IPS DF 6.9 (cell line): ENCODE measurements at regions not wholly inside any gene's neighbourhood (a gene's known extent, or its start where the extent isn't known, plus 50 kb on each side); places are given as distances from the start of the nearest gene placed in this dataset.
"Not testable (repeated sequence)": the region's sequence is repeated elsewhere in the genome, so short reads cannot be mapped to it uniquely, and the experiment has no call there.

Source experiments
- DNase-seq: peaks from one replicate; pipeline ENCODE4 v3.0.0-alpha.2; 2013; ENCODE audit warnings: low read depth, low spot score
- H3K27ac ChIP-seq: one replicate; pipeline ENCODE4 v1.5.1; 2013; ENCODE audit warnings: low read length, control low read depth
- H3K27me3 ChIP-seq: 2 replicates; pipeline ENCODE4 v1.6.1; 2013; ENCODE audit warnings: mild to moderate bottlenecking, low read length; ENCODE audit not compliant: control insufficient read depth, insufficient read depth
- H3K36me3 ChIP-seq: 2 replicates; pipeline ENCODE4 v1.6.1; 2013; ENCODE audit warnings: low read length; ENCODE audit not compliant: control insufficient read depth, insufficient read depth
- H3K4me1 ChIP-seq: 2 replicates; pipeline ENCODE4 v1.6.1; 2013; ENCODE audit warnings: low read length; ENCODE audit not compliant: control insufficient read depth, insufficient read depth
- H3K4me3 ChIP-seq: 2 replicates; pipeline ENCODE4 v1.5.1; 2013; ENCODE audit warnings: mild to moderate bottlenecking, low read length
- H3K9me3 ChIP-seq: 2 replicates; pipeline ENCODE4 v1.6.1; 2013; ENCODE audit warnings: low read length, inconsistent platforms; ENCODE audit not compliant: control insufficient read depth, insufficient read depth
- WGBS: extraction: QIAGEN DNeasy Blood & Tissue Kit; methylation state at CpG from one replicate; pipeline ENCODE4 v1.1.7; 2013; ENCODE audit warnings: mixed read lengths, missing lambda C conversion rate; ENCODE audit not compliant: insufficient read length, insufficient coverage; 5-methylcytosine and 5-hydroxymethylcytosine counted together

GRCh38 chr18:4797002-4797685 lies 342.0 kb upstream of the DLGAP1 start:
- no CpG with 5 or more reads among the region's 3 CpGs for WGBS
- Histone ChIP-seq H3K36me3 (no peaks in the 10 kb centered on the region), H3K27me3 (no peaks in the 10 kb centered on the region), H3K27ac (no peak overlapping the region), H3K9me3 (no peaks in the 10 kb centered on the region), H3K4me1 (no peaks in the 10 kb centered on the region), H3K4me3 (no peak overlapping the region)
- no peak for DNase-seq

- WGBS, result no CpG with 5 or more reads among the region's 1 CpG
- no peak for DNase-seq
- Histone ChIP-seq H3K36me3 (no peaks in the 10 kb centered on the region), H3K9me3 (no peaks in the 10 kb centered on the region), H3K4me3 (no peak overlapping the region), H3K27me3 (no peaks in the 10 kb centered on the region), H3K27ac (no peak overlapping the region), H3K4me1 (no peaks in the 10 kb centered on the region)
These were observed 334.4 kb upstream of the DLGAP1 start for GRCh38 chr18:4789506-4789905.

GRCh38 chr18:4781873-4782272 lies 326.8 kb upstream of the DLGAP1 start:
- no peak overlapping the region for H3K4me3 ChIP-seq
- no peaks in the 10 kb centered on the region for H3K9me3 ChIP-seq
- H3K27me3 ChIP-seq, result no peaks in the 10 kb centered on the region
- no peaks in the 10 kb centered on the region for H3K36me3 ChIP-seq
- no peak for DNase-seq
- no peak overlapping the region for H3K27ac ChIP-seq
- WGBS, result no CpG with 5 or more reads among the region's 1 CpG
- H3K4me1 ChIP-seq, result no peaks in the 10 kb centered on the region

GRCh38 chr18:4765401-4765800 lies 310.3 kb upstream of the DLGAP1 start:
- peak; percentile 20 for DNase-seq
- Histone ChIP-seq H3K4me1 (no peaks in the 10 kb centered on the region), H3K27me3 (no peaks in the 10 kb centered on the region), H3K36me3 (no peaks in the 10 kb centered on the region), H3K4me3 (no peak overlapping the region), H3K9me3 (no peaks in the 10 kb centered on the region), H3K27ac (no peak overlapping the region)
- no CpG with 5 or more reads among the region's 3 CpGs for WGBS

GRCh38 chr18:4762330-4762729 lies 307.2 kb upstream of the DLGAP1 start:
- Histone ChIP-seq H3K27me3 (no peaks in the 10 kb centered on the region), H3K36me3 (no peaks in the 10 kb centered on the region)
- no CpG with 5 or more reads among the region's 3 CpGs for WGBS

GRCh38 chr18:4758980-4759379 lies 303.9 kb upstream of the DLGAP1 start:
- no CpG with 5 or more reads among the region's 4 CpGs for WGBS

More at GRCh38 chr18:4762330-4762729, 307.2 kb upstream of the DLGAP1 start:
- H3K27ac ChIP-seq, result no peak overlapping the region
- no peaks in the 10 kb centered on the region for H3K4me1 ChIP-seq
- H3K9me3 ChIP-seq, result no peaks in the 10 kb centered on the region
- DNase-seq, result no peak
- H3K4me3 ChIP-seq, result no peak overlapping the region

GRCh38 chr18:4755848-4756247 lies 300.7 kb upstream of the DLGAP1 start:
- H3K27me3 ChIP-seq, result no peaks in the 10 kb centered on the region
- no CpG with 5 or more reads among the region's 4 CpGs for WGBS
- DNase-seq, result no peak
- H3K27ac ChIP-seq, result no peak overlapping the region
- no peaks in the 10 kb centered on the region for H3K4me1 ChIP-seq
- H3K9me3 ChIP-seq, result no peaks in the 10 kb centered on the region
- no peak overlapping the region for H3K4me3 ChIP-seq
- no peaks in the 10 kb centered on the region for H3K36me3 ChIP-seq

More at GRCh38 chr18:4758980-4759379, 303.9 kb upstream of the DLGAP1 start:
- no peak for DNase-seq
- no peaks in the 10 kb centered on the region for H3K4me1 ChIP-seq
- H3K4me3 ChIP-seq, result no peak overlapping the region
- H3K27me3 ChIP-seq, result no peaks in the 10 kb centered on the region
- H3K9me3 ChIP-seq, result no peaks in the 10 kb centered on the region
- no peak overlapping the region for H3K27ac ChIP-seq
- H3K36me3 ChIP-seq, result no peaks in the 10 kb centered on the region

GRCh38 chr18:4753151-4753550 lies 298.0 kb upstream of the DLGAP1 start:
- not testable (repeated sequence) for H3K9me3 ChIP-seq, DNase-seq, H3K36me3 ChIP-seq, H3K4me1 ChIP-seq, H3K4me3 ChIP-seq, H3K27me3 ChIP-seq, H3K27ac ChIP-seq
- WGBS, result no CpG with 5 or more reads among the region's 6 CpGs

GRCh38 chr18:4751523-4751922 lies 296.4 kb upstream of the DLGAP1 start:
- no CpG with 5 or more reads among the region's 3 CpGs for WGBS
- Histone ChIP-seq H3K4me1 (no peaks in the 10 kb centered on the region), H3K36me3 (no peaks in the 10 kb centered on the region), H3K27ac (no peak overlapping the region), H3K27me3 (no peaks in the 10 kb centered on the region), H3K9me3 (no peaks in the 10 kb centered on the region), H3K4me3 (no peak overlapping the region)
- DNase-seq, result no peak

GRCh38 chr18:4750393-4751346 lies 295.6 kb upstream of the DLGAP1 start:
- Histone ChIP-seq H3K27ac (no peak overlapping the region), H3K36me3 (no peaks in the 10 kb centered on the region), H3K9me3 (no peaks in the 10 kb centered on the region), H3K4me1 (no peaks in the 10 kb centered on the region), H3K4me3 (no peak overlapping the region), H3K27me3 (no peaks in the 10 kb centered on the region)
- DNase-seq, result no peak
- no CpG with 5 or more reads among the region's 8 CpGs for WGBS
